ENCODE measurements at regions not wholly inside any gene's neighbourhood (a gene's known extent, or its start where the extent isn't known, plus 50 kb on each side); places are given as distances from the start of the nearest gene placed in this dataset.

- no peak for TF ChIP-seq CTCF (IDR thresholded peaks at IDR 0.05; ENCODE audit: low read depth, low read length, missing control alignments)
- in situ Hi-C loops (cut with HindIII; ENCODE audit: low sequenced_read_pairs): no loop called here
- no peak for DNase-seq (ENCODE audit: low read depth)
- no peak overlapping the region for H3K4me3 ChIP-seq (ENCODE audit: low read depth, low read length)
These were observed 116.6 kb upstream of the ANKH start for GRCh38 chr5:14988223-14988622.

DNA sequence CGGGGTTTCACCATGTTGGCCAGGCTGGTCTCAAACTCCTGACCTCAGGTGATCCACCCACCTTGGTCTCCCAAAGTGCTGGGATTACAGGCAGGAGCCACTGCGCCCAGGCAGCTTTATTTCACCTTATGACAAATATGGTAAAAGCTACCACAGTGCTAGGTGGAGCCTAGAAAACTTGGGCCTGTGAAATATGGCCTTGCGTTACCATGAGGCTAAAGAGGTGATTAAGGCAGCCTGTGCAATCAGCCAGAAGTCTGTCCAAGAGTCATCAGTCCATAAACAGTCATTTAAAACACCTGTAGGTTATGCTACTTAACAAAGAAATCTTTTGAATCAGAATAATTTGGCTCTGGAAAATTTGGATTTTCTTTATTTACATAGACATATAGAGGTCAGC lies 114.8 kb upstream of the ANKH start:
- TF ChIP-seq CTCF (IDR thresholded peaks at IDR 0.05; ENCODE audit: low read depth, low read length, missing control alignments): no peak
- no peak overlapping the region for H3K4me3 ChIP-seq (ENCODE audit: low read depth, low read length)
- in situ Hi-C loops (cut with HindIII; ENCODE audit: low sequenced_read_pairs): no loop called here
- no peak for DNase-seq (ENCODE audit: low read depth)

- TF ChIP-seq CTCF (IDR thresholded peaks at IDR 0.05; ENCODE audit: low read depth, low read length, missing control alignments): no peak
- DNase-seq (ENCODE audit: low read depth): no peak
- H3K4me3 ChIP-seq (ENCODE audit: low read depth, low read length): no peak overlapping the region
- in situ Hi-C loops (cut with HindIII; ENCODE audit: low sequenced_read_pairs): no loop called here
These were observed 112.3 kb upstream of the ANKH start for GRCh38 chr5:14983666-14984441.

DNA sequence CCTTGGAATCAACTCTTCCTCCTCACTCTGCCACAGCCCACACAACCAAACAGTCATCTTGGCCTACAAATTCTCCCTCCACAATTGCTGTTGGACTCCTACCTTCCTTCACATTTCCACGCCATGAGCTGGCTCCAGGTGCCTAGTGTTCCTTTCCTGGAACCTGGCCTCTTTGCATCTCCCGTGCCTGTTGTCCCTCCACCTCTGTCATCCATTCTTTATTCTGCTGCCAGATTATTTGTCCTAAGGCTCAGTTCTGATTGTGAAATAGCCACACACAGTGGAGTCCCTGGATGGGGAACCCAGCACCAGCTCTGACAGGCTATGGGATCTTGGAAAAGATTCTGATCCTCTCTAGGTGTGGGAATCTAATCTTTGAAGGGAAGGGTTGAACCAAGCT lies 109.1 kb upstream of the ANKH start:
- TF ChIP-seq CTCF (IDR thresholded peaks at IDR 0.05; ENCODE audit: low read depth, low read length, missing control alignments): no peak
- in situ Hi-C loops (cut with HindIII; ENCODE audit: low sequenced_read_pairs): no loop called here
- no peak overlapping the region for H3K4me3 ChIP-seq (ENCODE audit: low read depth, low read length)

GRCh38 chr5:14977058-14977685 lies 105.6 kb upstream of the ANKH start:
- in situ Hi-C loops (cut with HindIII; ENCODE audit: low sequenced_read_pairs): no loop called here
- no peak for TF ChIP-seq CTCF (IDR thresholded peaks at IDR 0.05; ENCODE audit: low read depth, low read length, missing control alignments)
- H3K4me3 ChIP-seq (ENCODE audit: low read depth, low read length): no peak overlapping the region
- DNase-seq (ENCODE audit: low read depth): no peak

More for the DNA sequence above, 109.1 kb upstream of the ANKH start:
- no peak for DNase-seq (ENCODE audit: low read depth)

GRCh38 chr5:14976486-14976885 lies 104.9 kb upstream of the ANKH start:
- in situ Hi-C loops (cut with HindIII; ENCODE audit: low sequenced_read_pairs): no loop called here
- DNase-seq (ENCODE audit: low read depth): no peak
- H3K4me3 ChIP-seq (ENCODE audit: low read depth, low read length): no peak overlapping the region
- TF ChIP-seq CTCF (IDR thresholded peaks at IDR 0.05; ENCODE audit: low read depth, low read length, missing control alignments): no peak
